ENCODE measurements at regions not wholly inside any gene's neighbourhood (a gene's known extent, or its start where the extent isn't known, plus 50 kb on each side); places are given as distances from the start of the nearest gene placed in this dataset.

- Histone ChIP-seq H3K9ac (ENCODE audit: low read length) (no peak overlapping the region), H3K36me3 (replicated peaks; ENCODE audit: low read depth, low read length) (peaks cover 9% of the 10 kb centered on the region), H3K27me3 (ENCODE audit: low read depth, low read length) (no peaks in the 10 kb centered on the region), H3K4me1 (ENCODE audit: low read length) (peaks cover 9% of the 10 kb centered on the region), H3K27ac (ENCODE audit: low read length) (no peak overlapping the region), H3K9me3 (ENCODE audit: insufficient read depth, low read length) (peaks cover 12% of the 10 kb centered on the region), H3K79me2 (ENCODE audit: low read length) (no peaks in the 10 kb centered on the region), H4K20me1 (ENCODE audit: insufficient read depth, low read length) (no peaks in the 10 kb centered on the region), H2AFZ (ENCODE audit: low read depth, low read length) (no peak overlapping the region), H3K4me2 (ENCODE audit: low read length) (no peak overlapping the region), H3K4me3 (ENCODE audit: low read length) (no peak overlapping the region)
- TF ChIP-seq EZH2phosphoT487 (IDR thresholded peaks at IDR 0.05; ENCODE audit: low read depth): no peak
- TF ChIP-seq CTCF (IDR thresholded peaks at IDR 0.05; ENCODE audit: low read depth, low read length): no peak
Measured at GRCh38 chr20:10873026-10873425, 199.2 kb upstream of the JAG1 start.

GRCh38 chr20:10875653-10876052 lies 201.9 kb upstream of the JAG1 start:
- Histone ChIP-seq H3K36me3 (replicated peaks; ENCODE audit: low read depth, low read length) (peaks cover 9% of the 10 kb centered on the region), H2AFZ (ENCODE audit: low read depth, low read length) (no peak overlapping the region), H3K79me2 (ENCODE audit: low read length) (no peaks in the 10 kb centered on the region), H3K9ac (ENCODE audit: low read length) (no peak overlapping the region), H3K4me3 (ENCODE audit: low read length) (no peak overlapping the region), H3K9me3 (ENCODE audit: insufficient read depth, low read length) (peaks cover 12% of the 10 kb centered on the region), H3K4me1 (ENCODE audit: low read length) (peaks cover 9% of the 10 kb centered on the region), H3K27ac (ENCODE audit: low read length) (no peak overlapping the region), H3K27me3 (ENCODE audit: low read depth, low read length) (no peaks in the 10 kb centered on the region), H4K20me1 (ENCODE audit: insufficient read depth, low read length) (no peaks in the 10 kb centered on the region), H3K4me2 (ENCODE audit: low read length) (no peak overlapping the region)
- TF ChIP-seq EZH2phosphoT487 (IDR thresholded peaks at IDR 0.05; ENCODE audit: low read depth): no peak

- H3K79me2 ChIP-seq (ENCODE audit: low read length): no peaks in the 10 kb centered on the region
- peaks cover 9% of the 10 kb centered on the region for H3K36me3 ChIP-seq (replicated peaks; ENCODE audit: low read depth, low read length)
- H3K27ac ChIP-seq (ENCODE audit: low read length): no peak overlapping the region
- no peak for TF ChIP-seq EZH2phosphoT487 (IDR thresholded peaks at IDR 0.05; ENCODE audit: low read depth)
- no peak for TF ChIP-seq CTCF (IDR thresholded peaks at IDR 0.05; ENCODE audit: low read depth, low read length)
- no peak overlapping the region for H2AFZ ChIP-seq (ENCODE audit: low read depth, low read length)
- peaks cover 12% of the 10 kb centered on the region for H3K9me3 ChIP-seq (ENCODE audit: insufficient read depth, low read length)
- H3K4me2 ChIP-seq (ENCODE audit: low read length): no peak overlapping the region
- no peaks in the 10 kb centered on the region for H4K20me1 ChIP-seq (ENCODE audit: insufficient read depth, low read length)
- no peak overlapping the region for H3K9ac ChIP-seq (ENCODE audit: low read length)
- H3K4me1 ChIP-seq (ENCODE audit: low read length): peaks cover 9% of the 10 kb centered on the region
- no peaks in the 10 kb centered on the region for H3K27me3 ChIP-seq (ENCODE audit: low read depth, low read length)
- H3K4me3 ChIP-seq (ENCODE audit: low read length): no peak overlapping the region
Measured at GRCh38 chr20:10876558-10876957, 202.8 kb upstream of the JAG1 start.

- Histone ChIP-seq H3K9me3 (ENCODE audit: insufficient read depth, low read length) (peaks cover 12% of the 10 kb centered on the region), H3K27me3 (ENCODE audit: low read depth, low read length) (no peaks in the 10 kb centered on the region), H3K4me3 (ENCODE audit: low read length) (no peak overlapping the region), H2AFZ (ENCODE audit: low read depth, low read length) (no peak overlapping the region), H3K79me2 (ENCODE audit: low read length) (no peaks in the 10 kb centered on the region), H4K20me1 (ENCODE audit: insufficient read depth, low read length) (no peaks in the 10 kb centered on the region), H3K4me2 (ENCODE audit: low read length) (no peak overlapping the region), H3K27ac (ENCODE audit: low read length) (no peak overlapping the region), H3K4me1 (ENCODE audit: low read length) (peaks cover 9% of the 10 kb centered on the region), H3K9ac (ENCODE audit: low read length) (no peak overlapping the region), H3K36me3 (replicated peaks; ENCODE audit: low read depth, low read length) (peaks cover 9% of the 10 kb centered on the region)
- TF ChIP-seq CTCF (IDR thresholded peaks at IDR 0.05; ENCODE audit: low read depth, low read length) (no peak), EZH2phosphoT487 (IDR thresholded peaks at IDR 0.05; ENCODE audit: low read depth) (no peak)
Measured at GRCh38 chr20:10877342-10877741, 203.5 kb upstream of the JAG1 start.

- TF ChIP-seq EZH2phosphoT487 (IDR thresholded peaks at IDR 0.05; ENCODE audit: low read depth): no peak
- TF ChIP-seq CTCF (IDR thresholded peaks at IDR 0.05; ENCODE audit: low read depth, low read length): no peak
- H3K79me2 ChIP-seq (ENCODE audit: low read length): no peaks in the 10 kb centered on the region
- no peaks in the 10 kb centered on the region for H3K27me3 ChIP-seq (ENCODE audit: low read depth, low read length)
Measured at GRCh38 chr20:10883166-10883565, 209.4 kb upstream of the JAG1 start.

More at GRCh38 chr20:10883166-10883565, 209.4 kb upstream of the JAG1 start:
- Histone ChIP-seq H3K27ac (ENCODE audit: low read length) (no peak overlapping the region), H4K20me1 (ENCODE audit: insufficient read depth, low read length) (no peaks in the 10 kb centered on the region), H3K4me1 (ENCODE audit: low read length) (peaks cover 13% of the 10 kb centered on the region), H3K4me2 (ENCODE audit: low read length) (peak overlapping the region; percentile 52), H2AFZ (ENCODE audit: low read depth, low read length) (0 out of 2 replicates have a peak overlapping the region, but pooled peaks have one; percentile 50), H3K36me3 (replicated peaks; ENCODE audit: low read depth, low read length) (no peaks in the 10 kb centered on the region), H3K9me3 (ENCODE audit: insufficient read depth, low read length) (no peaks in the 10 kb centered on the region), H3K9ac (ENCODE audit: low read length) (peak overlapping the region; percentile 1; the same call in 1 of the 2 replicates), H3K4me3 (ENCODE audit: low read length) (no peak overlapping the region)

All from OCI-LY3 (cell line).